KMS-11 (cell line): ENCODE measurements at regions not wholly inside any gene's neighbourhood (a gene's known extent, or its start where the extent isn't known, plus 50 kb on each side); places are given as distances from the start of the nearest gene placed in this dataset.

Experiments used
- H2AFZ ChIP-seq: fragments of 200-600 bp; sonication (generic); 2 replicates; pipeline ENCODE4 v1.6.1; 2016; ENCODE audit warnings: antibody characterized with exemption, mixed run types, low read depth
- H3K27ac ChIP-seq: fragments of 200-600 bp; sonication (generic); 2 replicates; pipeline ENCODE4 v1.6.1; 2016; ENCODE audit warnings: mild to moderate bottlenecking, mixed run types
- H3K27me3 ChIP-seq: fragments of 200-600 bp; sonication (generic); 2 replicates; pipeline ENCODE4 v1.6.1; 2017; ENCODE audit warnings: mild to moderate bottlenecking, low read depth, mixed run types, moderate library complexity; ENCODE audit not compliant: insufficient read depth
- H3K36me3 ChIP-seq: fragments of 200-600 bp; sonication (generic); 2 replicates; pipeline ENCODE4 v1.6.1; 2017; ENCODE audit warnings: mild to moderate bottlenecking, mixed run types; ENCODE audit not compliant: insufficient read depth
- H3K4me1 ChIP-seq: fragments of 200-600 bp; sonication (generic); 2 replicates; pipeline ENCODE4 v1.6.1; 2016; ENCODE audit warnings: mild to moderate bottlenecking, low read depth, mixed run types; ENCODE audit not compliant: poor library complexity, severe bottlenecking
- H3K4me2 ChIP-seq: fragments of 200-600 bp; sonication (generic); 2 replicates; pipeline ENCODE4 v1.7.0; 2016; ENCODE audit warnings: mild to moderate bottlenecking, mixed run types
- H3K4me3 ChIP-seq: fragments of 200-600 bp; sonication (generic); IDR thresholded peaks from 2 replicates; pipeline ENCODE4 v1.6.1; 2017; ENCODE audit warnings: low read depth, low read length, mixed read lengths; ENCODE audit not compliant: insufficient read depth
- H3K79me2 ChIP-seq: fragments of 200-600 bp; sonication (generic); 2 replicates; pipeline ENCODE4 v1.6.1; 2016; ENCODE audit warnings: low read depth, mixed run types; ENCODE audit not compliant: insufficient read depth
- H3K9ac ChIP-seq: fragments of 200-600 bp; sonication (generic); 2 replicates; pipeline ENCODE4 v1.6.1; 2016; ENCODE audit warnings: mild to moderate bottlenecking, mixed run types
- H4K20me1 ChIP-seq: fragments of 200-600 bp; sonication (generic); 2 replicates; pipeline ENCODE4 v1.6.1; 2016; ENCODE audit warnings: mild to moderate bottlenecking, mixed run types; ENCODE audit not compliant: insufficient read depth
- TF ChIP-seq, protein P1 (sequence below): fragments of 200-600 bp; sonication (generic); conservative IDR thresholded peaks from 2 replicates; pipeline ENCODE4 v1.6.1; 2017; ENCODE audit warnings: low read depth, mild to moderate bottlenecking, antibody characterized with exemption, low read length, moderate library complexity, mixed read lengths

DNA sequence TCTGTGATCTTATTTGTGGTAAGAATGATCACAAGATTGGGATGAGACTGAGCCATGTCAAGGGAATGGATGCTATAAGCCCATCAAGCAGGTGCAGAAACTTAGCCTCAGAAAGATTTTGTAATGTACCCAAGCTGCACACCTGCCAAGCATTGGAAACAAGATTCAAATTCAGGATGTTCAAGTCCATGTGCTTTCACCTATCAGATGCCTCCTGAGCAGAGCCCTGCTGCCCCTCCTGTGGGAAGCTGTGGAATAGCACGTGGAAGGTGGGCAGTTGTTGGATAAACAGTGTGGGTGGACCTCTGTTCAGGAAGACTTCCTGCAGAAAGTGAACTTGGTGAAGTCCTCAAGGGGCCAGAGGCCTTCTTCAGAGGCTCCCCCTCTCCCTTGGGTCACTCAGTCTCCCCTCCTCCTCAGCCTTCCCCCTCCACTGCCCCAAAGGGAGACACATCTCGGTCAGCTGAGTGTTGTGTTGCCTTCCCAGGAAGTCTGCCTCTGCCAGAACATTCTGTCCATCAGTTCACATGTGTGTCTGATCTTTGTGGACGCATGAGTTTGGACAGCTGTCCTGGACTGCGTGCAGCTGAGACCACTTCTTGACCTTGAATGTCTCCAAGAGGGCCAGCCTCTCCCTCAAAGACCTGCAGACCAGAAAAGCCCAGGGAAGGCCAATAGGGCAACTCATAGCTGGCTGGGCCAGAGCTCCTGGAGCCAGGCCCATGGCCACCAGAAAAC lies 186.1 kb downstream of the INHBB start:
- TF ChIP-seq, protein P1, sequence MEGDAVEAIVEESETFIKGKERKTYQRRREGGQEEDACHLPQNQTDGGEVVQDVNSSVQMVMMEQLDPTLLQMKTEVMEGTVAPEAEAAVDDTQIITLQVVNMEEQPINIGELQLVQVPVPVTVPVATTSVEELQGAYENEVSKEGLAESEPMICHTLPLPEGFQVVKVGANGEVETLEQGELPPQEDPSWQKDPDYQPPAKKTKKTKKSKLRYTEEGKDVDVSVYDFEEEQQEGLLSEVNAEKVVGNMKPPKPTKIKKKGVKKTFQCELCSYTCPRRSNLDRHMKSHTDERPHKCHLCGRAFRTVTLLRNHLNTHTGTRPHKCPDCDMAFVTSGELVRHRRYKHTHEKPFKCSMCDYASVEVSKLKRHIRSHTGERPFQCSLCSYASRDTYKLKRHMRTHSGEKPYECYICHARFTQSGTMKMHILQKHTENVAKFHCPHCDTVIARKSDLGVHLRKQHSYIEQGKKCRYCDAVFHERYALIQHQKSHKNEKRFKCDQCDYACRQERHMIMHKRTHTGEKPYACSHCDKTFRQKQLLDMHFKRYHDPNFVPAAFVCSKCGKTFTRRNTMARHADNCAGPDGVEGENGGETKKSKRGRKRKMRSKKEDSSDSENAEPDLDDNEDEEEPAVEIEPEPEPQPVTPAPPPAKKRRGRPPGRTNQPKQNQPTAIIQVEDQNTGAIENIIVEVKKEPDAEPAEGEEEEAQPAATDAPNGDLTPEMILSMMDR = no peak
- Histone ChIP-seq H3K79me2 (no peaks in the 10 kb centered on the region), H3K9ac (no peak overlapping the region), H3K27me3 (no peaks in the 10 kb centered on the region), H3K4me1 (no peaks in the 10 kb centered on the region), H4K20me1 (no peaks in the 10 kb centered on the region), H3K4me2 (no peak overlapping the region), H3K36me3 (no peaks in the 10 kb centered on the region), H3K27ac (no peak overlapping the region), H2AFZ (no peak overlapping the region), H3K4me3 (no peak overlapping the region)

- no peak overlapping the region for H3K4me2 ChIP-seq
- TF ChIP-seq, protein P1 = no peak
- H2AFZ ChIP-seq = no peak overlapping the region
- H3K27me3 ChIP-seq = no peaks in the 10 kb centered on the region
- no peaks in the 10 kb centered on the region for H3K79me2 ChIP-seq
- no peak overlapping the region for H3K4me3 ChIP-seq
- H3K36me3 ChIP-seq = no peaks in the 10 kb centered on the region
- no peaks in the 10 kb centered on the region for H4K20me1 ChIP-seq
- no peak overlapping the region for H3K27ac ChIP-seq
- no peaks in the 10 kb centered on the region for H3K4me1 ChIP-seq
- no peak overlapping the region for H3K9ac ChIP-seq
These were observed 187.7 kb downstream of the INHBB start for GRCh38 chr2:120533625-120534024.

DNA sequence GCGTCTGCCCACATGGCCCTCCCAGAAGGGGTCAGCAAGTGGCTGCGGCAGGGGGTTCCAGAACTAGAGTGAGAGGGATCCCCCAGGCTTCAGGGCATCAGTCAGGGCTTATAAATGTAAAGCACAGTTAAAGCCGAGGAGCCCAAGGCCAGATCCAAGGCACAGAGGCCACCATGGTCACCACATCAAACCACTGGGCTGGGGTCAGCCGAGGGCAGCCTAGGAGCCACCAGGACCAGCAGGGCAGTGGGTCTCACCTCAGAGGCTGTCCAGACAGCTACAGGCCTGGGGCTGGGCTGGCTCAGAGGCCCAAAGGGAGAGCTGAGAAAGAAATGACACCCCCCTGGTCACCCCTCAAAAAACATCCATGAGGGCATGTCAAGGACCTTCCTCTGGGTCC lies 188.5 kb downstream of the INHBB start:
- no peak overlapping the region for H3K9ac ChIP-seq
- no peaks in the 10 kb centered on the region for H3K79me2 ChIP-seq
- no peaks in the 10 kb centered on the region for H3K27me3 ChIP-seq
- H3K4me3 ChIP-seq = no peak overlapping the region
- H2AFZ ChIP-seq = no peak overlapping the region
- no peak overlapping the region for H3K27ac ChIP-seq
- H3K4me1 ChIP-seq = no peaks in the 10 kb centered on the region
- H3K36me3 ChIP-seq = no peaks in the 10 kb centered on the region
- H3K4me2 ChIP-seq = no peak overlapping the region
- TF ChIP-seq, protein P1 = no peak
- no peaks in the 10 kb centered on the region for H4K20me1 ChIP-seq

- Histone ChIP-seq H3K9ac (no peak overlapping the region), H3K27ac (no peak overlapping the region), H3K79me2 (no peaks in the 10 kb centered on the region), H4K20me1 (no peaks in the 10 kb centered on the region), H3K27me3 (no peaks in the 10 kb centered on the region), H3K4me3 (no peak overlapping the region), H3K36me3 (no peaks in the 10 kb centered on the region), H2AFZ (no peak overlapping the region), H3K4me2 (no peak overlapping the region), H3K4me1 (no peaks in the 10 kb centered on the region)
- TF ChIP-seq, protein P1 = no peak
These were observed 189.1 kb downstream of the INHBB start for GRCh38 chr2:120535081-120535480.
